ENCODE measurements at regions not wholly inside any gene's neighbourhood (a gene's known extent, or its start where the extent isn't known, plus 50 kb on each side); places are given as distances from the start of the nearest gene placed in this dataset.

DNA sequence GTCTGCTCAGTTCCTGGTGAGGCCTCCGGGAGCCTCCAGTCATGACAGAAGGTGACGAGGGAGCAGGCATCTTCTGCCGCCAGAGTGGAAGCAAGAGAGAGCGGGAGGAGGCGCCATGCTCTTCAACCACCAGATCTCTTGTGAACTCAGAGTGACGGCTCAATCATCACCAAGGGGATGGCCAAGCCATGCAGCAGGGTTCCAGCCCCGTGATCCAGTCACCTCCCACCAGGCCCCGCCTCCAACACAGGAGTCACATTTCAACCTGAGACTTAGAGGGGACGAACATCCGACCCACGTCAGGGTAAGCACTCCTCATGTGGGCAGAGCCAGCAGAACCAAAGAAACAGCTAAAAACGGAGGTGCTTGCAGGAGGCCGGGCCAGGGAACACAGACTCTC is 1470.5 kb downstream of the BRD1 start:
- Histone ChIP-seq H3K4me3 (replicated peaks; ENCODE audit: insufficient read depth, low read length) (no peak overlapping the region), H3K27me3 (ENCODE audit: insufficient read depth, poor library complexity, severe bottlenecking) (no peaks in the 10 kb centered on the region), H3K27ac (replicated peaks) (no peak overlapping the region)
- TF ChIP-seq SPI1 (IDR thresholded peaks at IDR 0.05; ENCODE audit: borderline replicate concordance, low read depth) (no peak), GABPA (IDR thresholded peaks at IDR 0.05; ENCODE audit: low read depth) (no peak), CTCF (IDR thresholded peaks at IDR 0.05; ENCODE audit: insufficient read depth, low read length) (no peak), POLR2AphosphoS5 (IDR thresholded peaks at IDR 0.05; ENCODE audit: low read depth) (no peak)
- TF ChIP-seq, protein P1, sequence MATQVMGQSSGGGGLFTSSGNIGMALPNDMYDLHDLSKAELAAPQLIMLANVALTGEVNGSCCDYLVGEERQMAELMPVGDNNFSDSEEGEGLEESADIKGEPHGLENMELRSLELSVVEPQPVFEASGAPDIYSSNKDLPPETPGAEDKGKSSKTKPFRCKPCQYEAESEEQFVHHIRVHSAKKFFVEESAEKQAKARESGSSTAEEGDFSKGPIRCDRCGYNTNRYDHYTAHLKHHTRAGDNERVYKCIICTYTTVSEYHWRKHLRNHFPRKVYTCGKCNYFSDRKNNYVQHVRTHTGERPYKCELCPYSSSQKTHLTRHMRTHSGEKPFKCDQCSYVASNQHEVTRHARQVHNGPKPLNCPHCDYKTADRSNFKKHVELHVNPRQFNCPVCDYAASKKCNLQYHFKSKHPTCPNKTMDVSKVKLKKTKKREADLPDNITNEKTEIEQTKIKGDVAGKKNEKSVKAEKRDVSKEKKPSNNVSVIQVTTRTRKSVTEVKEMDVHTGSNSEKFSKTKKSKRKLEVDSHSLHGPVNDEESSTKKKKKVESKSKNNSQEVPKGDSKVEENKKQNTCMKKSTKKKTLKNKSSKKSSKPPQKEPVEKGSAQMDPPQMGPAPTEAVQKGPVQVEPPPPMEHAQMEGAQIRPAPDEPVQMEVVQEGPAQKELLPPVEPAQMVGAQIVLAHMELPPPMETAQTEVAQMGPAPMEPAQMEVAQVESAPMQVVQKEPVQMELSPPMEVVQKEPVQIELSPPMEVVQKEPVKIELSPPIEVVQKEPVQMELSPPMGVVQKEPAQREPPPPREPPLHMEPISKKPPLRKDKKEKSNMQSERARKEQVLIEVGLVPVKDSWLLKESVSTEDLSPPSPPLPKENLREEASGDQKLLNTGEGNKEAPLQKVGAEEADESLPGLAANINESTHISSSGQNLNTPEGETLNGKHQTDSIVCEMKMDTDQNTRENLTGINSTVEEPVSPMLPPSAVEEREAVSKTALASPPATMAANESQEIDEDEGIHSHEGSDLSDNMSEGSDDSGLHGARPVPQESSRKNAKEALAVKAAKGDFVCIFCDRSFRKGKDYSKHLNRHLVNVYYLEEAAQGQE (IDR thresholded peaks at IDR 0.05; ENCODE audit: insufficient replicate concordance, low read depth): no peak
- no peak for DNase-seq (ENCODE audit: low read depth in 1 of 2, low spot score in 1 of 2)

DNA sequence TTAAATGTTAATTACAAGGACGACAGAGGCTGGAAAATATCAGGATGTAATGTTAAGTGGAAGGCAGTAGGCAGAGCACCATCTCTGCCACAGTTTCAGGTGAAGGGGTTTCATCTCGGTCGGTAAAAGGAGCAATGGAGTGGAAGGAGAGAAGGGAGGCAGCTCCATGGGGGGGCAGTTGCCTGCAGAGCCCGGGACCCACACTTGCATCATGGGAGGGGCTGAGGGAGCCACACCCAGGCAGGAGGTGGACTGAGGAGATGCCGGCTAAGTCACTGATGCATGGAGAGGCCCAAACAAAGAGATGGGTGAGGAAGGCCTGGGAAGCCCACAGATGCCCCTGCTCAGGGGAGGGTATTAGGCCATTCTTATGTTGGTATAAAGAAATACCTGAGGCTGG is 1470.9 kb downstream of the BRD1 start:
- H3K4me3 ChIP-seq (replicated peaks; ENCODE audit: insufficient read depth, low read length): no peak overlapping the region
- no peak overlapping the region for H3K27ac ChIP-seq (replicated peaks)
- TF ChIP-seq GABPA (IDR thresholded peaks at IDR 0.05; ENCODE audit: low read depth) (no peak), CTCF (IDR thresholded peaks at IDR 0.05; ENCODE audit: insufficient read depth, low read length) (no peak), SPI1 (IDR thresholded peaks at IDR 0.05; ENCODE audit: borderline replicate concordance, low read depth) (no peak), POLR2AphosphoS5 (IDR thresholded peaks at IDR 0.05; ENCODE audit: low read depth) (no peak)
- TF ChIP-seq, protein P1 (IDR thresholded peaks at IDR 0.05; ENCODE audit: insufficient replicate concordance, low read depth): no peak
- H3K27me3 ChIP-seq (ENCODE audit: insufficient read depth, poor library complexity, severe bottlenecking): no peaks in the 10 kb centered on the region
- no peak for DNase-seq (ENCODE audit: low read depth in 1 of 2, low spot score in 1 of 2)

GRCh38 chr22:48354096-48354495 is 1473.6 kb downstream of the BRD1 start:
- H3K27me3 ChIP-seq (ENCODE audit: insufficient read depth, poor library complexity, severe bottlenecking): no peaks in the 10 kb centered on the region
- no peak for DNase-seq (ENCODE audit: low read depth in 1 of 2, low spot score in 1 of 2)
- H3K4me3 ChIP-seq (replicated peaks; ENCODE audit: insufficient read depth, low read length): no peak overlapping the region
- no peak overlapping the region for H3K27ac ChIP-seq (replicated peaks)
- TF ChIP-seq CTCF (IDR thresholded peaks at IDR 0.05; ENCODE audit: insufficient read depth, low read length) (no peak), SPI1 (IDR thresholded peaks at IDR 0.05; ENCODE audit: borderline replicate concordance, low read depth) (no peak), GABPA (IDR thresholded peaks at IDR 0.05; ENCODE audit: low read depth) (no peak), POLR2AphosphoS5 (IDR thresholded peaks at IDR 0.05; ENCODE audit: low read depth) (no peak)
- TF ChIP-seq, protein P1 (IDR thresholded peaks at IDR 0.05; ENCODE audit: insufficient replicate concordance, low read depth): no peak

Data from HL-60 (cell line).